Progenitor cell of endocrine pancreas (in vitro differentiated cells): ENCODE measurements at regions not wholly inside any gene's neighbourhood (a gene's known extent, or its start where the extent isn't known, plus 50 kb on each side); places are given as distances from the start of the nearest gene placed in this dataset.
A peak's percentile ranks its signal among the peaks of the same experiment; 100 is the strongest.

Source experiments
- DNase-seq: peaks from one replicate; pipeline ENCODE4 v3.0.0; 2021; ENCODE audit warnings: low spot score; ENCODE audit not compliant: unreplicated experiment
- H3K27ac Mint-ChIP-seq: 2 replicates; pipeline ENCODE4 v1.8.0; 2021; ENCODE audit warnings: mild to moderate bottlenecking, moderate library complexity, mixed read lengths
- H3K27me3 Mint-ChIP-seq: 2 replicates; pipeline ENCODE4 v1.8.0; 2021; ENCODE audit warnings: mixed read lengths
- H3K36me3 Mint-ChIP-seq: 2 replicates; pipeline ENCODE4 v1.8.0; 2022; ENCODE audit warnings: mixed read lengths; ENCODE audit not compliant: insufficient read depth
- H3K4me1 Mint-ChIP-seq: 2 replicates; pipeline ENCODE4 v1.8.0; 2021; ENCODE audit warnings: low read depth, mixed read lengths
- H3K4me3 Mint-ChIP-seq: 2 replicates; pipeline ENCODE4 v1.8.0; 2021; ENCODE audit warnings: low read depth, mild to moderate bottlenecking, moderate library complexity, mixed read lengths
- H3K9me3 Mint-ChIP-seq: 2 replicates; pipeline ENCODE4 v1.8.0; 2021; ENCODE audit warnings: low read depth, mixed read lengths
- TF ChIP-seq, protein P1 (sequence below): fragments of 200-600 bp; sonication (generic); IDR thresholded peaks from one replicate; pipeline ENCODE4 v1.5.0; 2021; ENCODE audit warnings: antibody characterized with exemption, mild to moderate bottlenecking; ENCODE audit not compliant: unreplicated experiment

DNA sequence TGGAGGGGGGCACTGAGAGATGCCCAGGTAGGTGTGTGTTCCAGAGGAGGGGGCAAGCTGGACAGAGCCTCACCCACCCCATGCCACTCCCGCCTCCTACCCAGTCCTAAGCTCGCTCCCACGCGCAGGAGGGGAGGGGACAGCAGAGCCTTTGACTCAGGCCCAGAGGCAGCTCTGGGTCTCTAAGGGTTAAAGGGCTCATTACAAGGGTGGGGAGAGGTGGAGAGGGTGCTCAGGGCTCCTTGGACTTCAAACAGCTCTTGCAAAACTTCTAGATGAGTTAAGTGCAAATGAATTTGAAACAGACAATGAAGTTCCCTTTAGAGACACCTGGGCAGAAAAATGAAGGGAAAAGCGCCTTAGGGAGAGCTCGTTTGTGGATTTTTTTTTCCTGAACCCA is 104.2 kb upstream of the CASZ1 start:
- H3K27me3 Mint-ChIP-seq = peaks cover 3% of the 10 kb centered on the region
- H3K36me3 Mint-ChIP-seq = no peaks in the 10 kb centered on the region
- H3K4me1 Mint-ChIP-seq = peaks cover 23% of the 10 kb centered on the region
- TF ChIP-seq, protein P1, sequence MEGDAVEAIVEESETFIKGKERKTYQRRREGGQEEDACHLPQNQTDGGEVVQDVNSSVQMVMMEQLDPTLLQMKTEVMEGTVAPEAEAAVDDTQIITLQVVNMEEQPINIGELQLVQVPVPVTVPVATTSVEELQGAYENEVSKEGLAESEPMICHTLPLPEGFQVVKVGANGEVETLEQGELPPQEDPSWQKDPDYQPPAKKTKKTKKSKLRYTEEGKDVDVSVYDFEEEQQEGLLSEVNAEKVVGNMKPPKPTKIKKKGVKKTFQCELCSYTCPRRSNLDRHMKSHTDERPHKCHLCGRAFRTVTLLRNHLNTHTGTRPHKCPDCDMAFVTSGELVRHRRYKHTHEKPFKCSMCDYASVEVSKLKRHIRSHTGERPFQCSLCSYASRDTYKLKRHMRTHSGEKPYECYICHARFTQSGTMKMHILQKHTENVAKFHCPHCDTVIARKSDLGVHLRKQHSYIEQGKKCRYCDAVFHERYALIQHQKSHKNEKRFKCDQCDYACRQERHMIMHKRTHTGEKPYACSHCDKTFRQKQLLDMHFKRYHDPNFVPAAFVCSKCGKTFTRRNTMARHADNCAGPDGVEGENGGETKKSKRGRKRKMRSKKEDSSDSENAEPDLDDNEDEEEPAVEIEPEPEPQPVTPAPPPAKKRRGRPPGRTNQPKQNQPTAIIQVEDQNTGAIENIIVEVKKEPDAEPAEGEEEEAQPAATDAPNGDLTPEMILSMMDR = no peak
- DNase-seq = no peak
- no peak overlapping the region for H3K4me3 Mint-ChIP-seq
- H3K27ac Mint-ChIP-seq = peak overlapping the region; percentile 5
- no peaks in the 10 kb centered on the region for H3K9me3 Mint-ChIP-seq

DNA sequence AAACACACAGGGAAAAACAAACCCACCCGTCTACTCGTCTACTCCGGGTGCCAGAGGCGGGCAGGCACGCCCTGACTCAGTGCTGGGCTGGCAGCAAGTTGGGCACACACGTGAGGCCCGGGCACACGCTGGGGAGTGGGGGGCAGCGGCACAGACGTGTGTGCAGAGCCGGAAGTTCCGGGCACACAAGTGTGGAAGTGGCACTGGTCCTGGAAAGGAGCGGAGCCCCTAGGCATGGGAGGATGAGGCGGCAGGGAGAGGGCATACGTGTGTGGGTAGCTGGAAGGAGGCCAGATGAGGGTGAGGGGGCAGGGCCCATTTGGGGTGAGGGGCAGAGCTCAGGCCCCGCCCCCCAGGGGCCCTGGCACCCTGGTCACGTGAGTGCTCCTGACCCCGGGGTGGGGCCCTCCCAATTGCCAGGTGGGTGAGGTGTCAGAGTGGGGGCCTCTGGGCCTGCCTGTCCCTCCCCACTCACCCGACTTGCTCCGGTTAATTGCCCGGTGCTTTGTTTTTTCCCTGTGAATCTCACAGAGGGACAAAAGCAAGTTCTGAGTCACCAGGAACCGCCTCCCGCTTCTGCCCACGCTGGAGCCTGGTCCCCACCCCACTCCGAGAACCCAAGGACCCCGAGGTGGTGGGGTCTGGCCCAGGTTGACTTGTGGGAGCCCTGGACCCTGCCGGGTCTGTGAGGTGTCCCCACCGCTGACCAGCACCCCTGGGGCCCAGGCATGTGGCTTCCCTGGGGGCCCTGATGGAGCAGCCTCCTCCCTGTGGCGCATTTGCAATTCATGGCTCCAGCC is 104.8 kb upstream of the CASZ1 start:
- DNase-seq = no peak
- Mint-ChIP-seq H3K36me3 (no peaks in the 10 kb centered on the region), H3K27me3 (peaks cover 3% of the 10 kb centered on the region), H3K4me3 (no peak overlapping the region), H3K9me3 (no peaks in the 10 kb centered on the region), H3K4me1 (peaks cover 21% of the 10 kb centered on the region), H3K27ac (peak overlapping the region; percentile 5)
- TF ChIP-seq, protein P1 = no peak

DNA sequence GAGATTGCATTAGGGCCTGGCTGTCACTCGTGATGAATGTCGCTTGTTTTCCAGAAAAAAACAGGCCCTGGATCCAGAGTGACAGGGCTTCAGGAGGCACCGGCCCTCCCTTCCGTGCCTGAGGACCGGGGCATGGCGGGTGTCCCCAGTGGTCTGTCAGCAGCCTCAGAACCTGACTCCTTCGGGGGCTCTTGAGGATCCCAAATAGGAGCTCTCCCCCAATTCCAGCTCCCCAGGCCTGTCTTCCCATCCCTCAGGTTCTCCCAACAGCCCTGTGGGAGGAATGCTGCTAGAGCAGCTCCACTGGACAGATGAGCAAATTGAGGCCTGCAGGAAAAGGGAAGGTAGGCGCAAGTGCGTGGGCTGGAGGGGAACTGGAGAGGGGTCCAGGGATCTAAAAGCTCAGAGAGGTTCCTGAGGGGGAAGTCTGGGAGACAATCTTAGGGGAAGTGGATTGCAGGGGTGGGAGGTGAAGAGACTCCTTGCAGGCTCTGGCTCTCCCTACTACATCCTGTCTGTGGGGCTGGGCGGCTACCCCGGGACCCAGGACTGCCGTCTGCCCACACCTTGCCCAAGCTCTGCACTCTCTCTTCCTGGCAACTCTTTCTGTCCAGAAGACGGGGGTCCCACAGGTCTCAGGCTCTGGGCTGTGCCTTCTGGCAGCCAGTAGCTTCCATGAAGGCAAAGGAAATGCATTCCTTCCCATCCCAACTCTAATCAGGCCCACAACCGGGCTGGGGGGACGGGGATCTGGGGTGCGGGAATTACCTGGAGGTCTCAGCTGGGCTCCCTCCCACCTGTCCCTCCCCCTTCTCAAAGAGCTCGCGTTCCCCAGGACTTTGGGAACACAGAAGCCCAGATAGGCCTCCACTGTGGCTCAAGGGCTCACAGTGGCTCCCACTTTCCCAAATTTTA is 105.7 kb upstream of the CASZ1 start:
- no peak for DNase-seq

DNA sequence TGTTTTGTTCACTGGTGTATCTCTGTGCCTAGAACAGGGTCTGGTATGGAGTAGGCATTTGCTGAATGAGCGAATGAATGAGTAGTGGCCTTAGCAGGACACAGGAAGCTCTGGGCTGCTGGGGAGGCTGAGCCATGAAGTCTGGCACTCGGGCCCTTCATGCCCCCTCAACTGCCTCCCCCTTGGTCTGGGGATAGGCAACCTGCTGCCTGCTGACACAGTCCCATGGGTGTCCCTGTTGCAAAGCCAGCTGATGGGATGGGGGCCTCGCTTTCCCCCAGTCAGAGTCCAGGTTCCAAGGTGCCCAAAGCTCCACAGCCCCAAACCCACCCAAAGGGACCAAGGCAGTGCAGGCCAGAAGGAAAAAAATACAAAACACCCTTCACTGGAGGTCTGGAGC is 107.0 kb upstream of the CASZ1 start:
- H3K36me3 Mint-ChIP-seq = no peaks in the 10 kb centered on the region
- H3K4me1 Mint-ChIP-seq = peaks cover 14% of the 10 kb centered on the region
- TF ChIP-seq, protein P1 = no peak
- no peak overlapping the region for H3K4me3 Mint-ChIP-seq
- no peaks in the 10 kb centered on the region for H3K9me3 Mint-ChIP-seq
- H3K27ac Mint-ChIP-seq = peak overlapping the region; percentile 37
- no peak for DNase-seq
- H3K27me3 Mint-ChIP-seq = peaks cover 17% of the 10 kb centered on the region

More for the DNA sequence above, 105.7 kb upstream of the CASZ1 start:
- Mint-ChIP-seq H3K9me3 (no peaks in the 10 kb centered on the region), H3K4me3 (no peak overlapping the region), H3K36me3 (no peaks in the 10 kb centered on the region), H3K27ac (no peak overlapping the region), H3K4me1 (peaks cover 19% of the 10 kb centered on the region), H3K27me3 (peaks cover 9% of the 10 kb centered on the region)
- TF ChIP-seq, protein P1 = no peak

DNA sequence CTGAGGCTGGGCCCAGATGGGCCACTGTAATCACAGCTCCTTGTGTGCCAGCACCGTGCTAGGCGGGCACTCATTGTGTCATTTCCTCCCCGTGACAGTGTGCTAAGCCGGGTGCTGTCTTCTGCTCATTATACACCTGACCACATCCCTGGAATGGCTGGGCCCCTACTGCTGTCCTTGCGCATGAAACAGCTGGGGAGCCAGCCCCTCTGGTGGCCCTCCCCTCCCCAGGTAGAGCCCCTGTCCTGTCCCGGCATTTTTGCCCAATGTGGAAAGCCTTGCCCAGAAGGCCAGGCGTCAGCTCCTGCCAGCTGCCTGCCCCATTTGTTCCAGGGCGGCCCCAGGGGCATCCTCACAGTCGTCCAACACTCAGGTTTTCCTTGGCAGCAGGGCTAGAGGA is 107.4 kb upstream of the CASZ1 start:
- Mint-ChIP-seq H3K9me3 (no peaks in the 10 kb centered on the region), H3K4me1 (peaks cover 13% of the 10 kb centered on the region), H3K27me3 (peaks cover 21% of the 10 kb centered on the region), H3K4me3 (no peak overlapping the region), H3K36me3 (no peaks in the 10 kb centered on the region), H3K27ac (no peak overlapping the region)
- TF ChIP-seq, protein P1 = no peak
- no peak for DNase-seq
